GM23248 (cell line): ENCODE measurements at regions not wholly inside any gene's neighbourhood (a gene's known extent, or its start where the extent isn't known, plus 50 kb on each side); places are given as distances from the start of the nearest gene placed in this dataset.

Experiments
- EZH2 ChIP-seq: fragments of 200-600 bp; sonication (generic); IDR thresholded peaks from 2 replicates; pipeline ENCODE4 v1.6.1; 2018; ENCODE audit warnings: antibody characterized with exemption, mild to moderate bottlenecking; ENCODE audit not compliant: insufficient read depth, poor library complexity, severe bottlenecking
- EZH2phosphoT487 ChIP-seq: fragments of 200-600 bp; sonication (generic); IDR thresholded peaks from 2 replicates; pipeline ENCODE4 v1.6.1; 2018; ENCODE audit warnings: antibody characterized with exemption, moderate library complexity, mild to moderate bottlenecking, low read depth; ENCODE audit not compliant: insufficient read depth

DNA sequence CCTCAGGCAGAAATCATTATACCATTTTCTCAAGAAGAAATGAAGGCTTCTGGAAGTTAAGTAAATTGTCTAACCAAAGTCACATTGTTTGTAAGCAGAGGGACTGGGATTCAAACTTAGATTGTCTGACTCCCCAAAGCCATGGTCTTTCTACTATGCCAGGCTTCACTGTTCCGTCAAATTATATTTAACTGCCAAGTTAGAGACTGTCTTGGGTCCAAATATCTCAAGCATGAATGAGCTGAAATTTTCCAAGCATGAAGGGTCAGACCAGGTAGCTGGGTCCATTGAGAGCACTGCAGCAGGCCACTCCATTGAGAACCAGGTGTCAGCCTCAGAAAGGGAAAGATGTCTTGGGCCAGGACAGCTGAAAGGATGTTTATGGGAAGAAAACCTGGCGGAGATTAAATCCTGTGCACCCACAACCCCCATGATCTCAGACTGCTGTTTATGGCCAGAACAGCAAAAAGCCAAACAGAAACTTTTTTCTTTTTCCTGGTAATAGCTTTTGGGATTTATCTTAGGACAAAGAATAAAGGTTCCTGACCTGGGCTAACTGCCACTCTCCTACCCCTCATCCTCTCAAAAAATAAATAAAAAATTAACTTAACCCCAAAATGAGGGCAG is 612.3 kb downstream of the INSC start:
- no peak for TF ChIP-seq EZH2phosphoT487
- no peak for TF ChIP-seq EZH2
